HEK293T (cell line): ENCODE measurements at regions not wholly inside any gene's neighbourhood (a gene's known extent, or its start where the extent isn't known, plus 50 kb on each side); places are given as distances from the start of the nearest gene placed in this dataset.

Source experiments
- CTCF ChIA-PET: fragments of 350-600 bp; formaldehyde crosslinking; extraction: SDS; loops from one replicate; lab custom pipeline; 2021; ENCODE audit warnings: antibody characterized with exemption, inconsistent platforms; lab: Yijun Ruan, JAX
- POLR2A ChIA-PET: fragments of 350-600 bp; formaldehyde crosslinking; extraction: SDS; loops from one replicate; lab custom pipeline; 2020; ENCODE audit warnings: antibody characterized with exemption, inconsistent platforms; lab: Yijun Ruan, JAX
- DNase-seq: peaks from one replicate; pipeline ENCODE4 v3.0.0; 2012; ENCODE audit warnings: mixed read lengths; ENCODE audit errors: extremely low spot score
- ARNT ChIP-seq: fragments of 450-650 bp; IDR thresholded peaks from 2 replicates; pipeline ENCODE4 v1.6.1; 2017; ENCODE audit warnings: mild to moderate bottlenecking
- BHLHE40 ChIP-seq: fragments of 450-650 bp; IDR thresholded peaks from 2 replicates; pipeline ENCODE4 v1.6.1; 2016; ENCODE audit warnings: mild to moderate bottlenecking, moderate library complexity, borderline replicate concordance
- CTBP1 ChIP-seq: fragments of 450-650 bp; IDR thresholded peaks from 2 replicates; pipeline ENCODE4 v1.6.1; 2016; ENCODE audit warnings: borderline replicate concordance
- ELF4 ChIP-seq: fragments of 450-650 bp; IDR thresholded peaks from 2 replicates; pipeline ENCODE4 v1.6.1; 2017; ENCODE audit warnings: antibody characterized with exemption
- FOXA1 ChIP-seq: fragments of 450-650 bp; IDR thresholded peaks from 2 replicates; pipeline ENCODE4 v1.6.1; 2016; ENCODE audit warnings: mild to moderate bottlenecking
- FOXK2 ChIP-seq: fragments of 450-650 bp; IDR thresholded peaks from 2 replicates; pipeline ENCODE4 v1.6.1; 2016; ENCODE audit warnings: mild to moderate bottlenecking
- FOXM1 ChIP-seq: fragments of 450-650 bp; IDR thresholded peaks from 2 replicates; pipeline ENCODE4 v1.6.1; 2017; ENCODE audit warnings: mild to moderate bottlenecking, borderline replicate concordance
- HDGF ChIP-seq: fragments of 450-650 bp; IDR thresholded peaks from 2 replicates; pipeline ENCODE4 v1.6.1; 2017; ENCODE audit warnings: antibody characterized with exemption, borderline replicate concordance
- L3MBTL2 ChIP-seq: fragments of 450-650 bp; conservative IDR thresholded peaks from 2 replicates; pipeline ENCODE4 v1.6.1; 2016; ENCODE audit warnings: mild to moderate bottlenecking
- LEF1 ChIP-seq: fragments of 450-650 bp; IDR thresholded peaks from 2 replicates; pipeline ENCODE4 v1.6.1; 2017; ENCODE audit warnings: mild to moderate bottlenecking, borderline replicate concordance
- NFRKB ChIP-seq: fragments of 450-650 bp; IDR thresholded peaks from 2 replicates; pipeline ENCODE4 v1.6.1; 2016; ENCODE audit warnings: mild to moderate bottlenecking, moderate library complexity
- SP1 ChIP-seq: fragments of 450-650 bp; IDR thresholded peaks from 2 replicates; pipeline ENCODE4 v1.6.1; 2017
- SUZ12 ChIP-seq: fragments of 450-650 bp; IDR thresholded peaks from 2 replicates; pipeline ENCODE4 v1.6.1; 2016; ENCODE audit warnings: mild to moderate bottlenecking
- TARDBP ChIP-seq: fragments of 450-650 bp; IDR thresholded peaks from 2 replicates; pipeline ENCODE4 v1.6.1; 2016
- ZNF384 ChIP-seq: fragments of 450-650 bp; IDR thresholded peaks from 2 replicates; pipeline ENCODE4 v1.6.1; 2016
- TF ChIP-seq, protein P1 (sequence below): fragments of 450-650 bp; IDR thresholded peaks from 2 replicates; pipeline ENCODE4 v1.6.1; 2016

DNA sequence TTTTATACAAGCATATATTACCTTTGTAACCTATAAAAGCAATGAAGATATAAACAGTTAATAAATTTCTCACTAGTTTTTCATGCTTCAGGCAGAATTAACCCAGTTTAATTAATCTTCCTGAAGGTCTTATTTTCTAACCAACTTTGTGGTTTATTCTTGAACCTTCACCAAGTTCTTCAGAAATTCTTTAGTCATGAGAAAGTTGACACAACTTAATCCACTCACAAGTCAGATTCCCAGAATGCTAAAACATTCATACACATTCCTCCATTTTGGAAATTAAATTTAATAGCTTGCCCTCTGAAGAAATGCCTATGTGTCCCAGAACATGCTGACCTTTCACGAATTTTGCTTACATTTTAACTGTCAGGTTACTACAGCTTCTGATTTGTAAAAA, 105.4 kb upstream of the PAM start:
- no peak for TF ChIP-seq SUZ12
- no peak for TF ChIP-seq NFRKB
- no peak for TF ChIP-seq CTBP1
- TF ChIP-seq ZNF384 = no peak
- TF ChIP-seq HDGF = no peak
- TF ChIP-seq ELF4 = no peak
- TF ChIP-seq FOXK2 = no peak
- no peak for TF ChIP-seq TARDBP
- TF ChIP-seq ARNT = no peak
- no peak for TF ChIP-seq LEF1
- ChIA-PET CTCF (no interaction called here), POLR2A (no interaction called here)
- no peak for DNase-seq

DNA sequence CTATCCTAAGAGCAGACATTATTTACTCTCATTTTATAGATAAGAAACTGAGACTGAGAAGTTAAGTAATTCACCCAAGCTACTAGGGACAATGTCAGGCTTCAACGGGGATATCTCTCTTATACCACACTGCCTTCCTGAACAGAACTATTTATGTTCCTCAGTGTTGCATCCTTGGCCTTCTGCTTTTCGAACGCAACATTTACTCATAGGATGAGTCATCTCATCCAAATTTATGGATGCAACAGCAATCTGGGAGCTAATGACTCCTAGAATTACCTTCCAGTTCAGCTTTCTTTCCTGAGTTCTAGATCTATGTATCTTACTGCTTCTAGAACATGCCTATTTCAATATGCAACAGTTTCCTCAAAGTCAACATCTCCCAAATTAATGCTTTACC, 103.6 kb upstream of the PAM start:
- TF ChIP-seq LEF1 = no peak
- TF ChIP-seq FOXM1 = no peak
- TF ChIP-seq, protein P1, sequence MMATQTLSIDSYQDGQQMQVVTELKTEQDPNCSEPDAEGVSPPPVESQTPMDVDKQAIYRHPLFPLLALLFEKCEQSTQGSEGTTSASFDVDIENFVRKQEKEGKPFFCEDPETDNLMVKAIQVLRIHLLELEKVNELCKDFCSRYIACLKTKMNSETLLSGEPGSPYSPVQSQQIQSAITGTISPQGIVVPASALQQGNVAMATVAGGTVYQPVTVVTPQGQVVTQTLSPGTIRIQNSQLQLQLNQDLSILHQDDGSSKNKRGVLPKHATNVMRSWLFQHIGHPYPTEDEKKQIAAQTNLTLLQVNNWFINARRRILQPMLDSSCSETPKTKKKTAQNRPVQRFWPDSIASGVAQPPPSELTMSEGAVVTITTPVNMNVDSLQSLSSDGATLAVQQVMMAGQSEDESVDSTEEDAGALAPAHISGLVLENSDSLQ = no peak
- no peak for TF ChIP-seq ARNT
- no peak for TF ChIP-seq L3MBTL2
- TF ChIP-seq BHLHE40 = no peak
- TF ChIP-seq NFRKB = no peak
- TF ChIP-seq CTBP1 = no peak
- no peak for TF ChIP-seq FOXA1
- no peak for TF ChIP-seq SP1
- no peak for TF ChIP-seq SUZ12
- TF ChIP-seq HDGF = no peak
- no peak for TF ChIP-seq ELF4
- no peak for TF ChIP-seq TARDBP
- no peak for TF ChIP-seq FOXK2
- no peak for TF ChIP-seq ZNF384
- DNase-seq = no peak
- CTCF ChIA-PET = interaction anchor here (0.6 kb wide), 1 partner anchor 726 kb away, joined by 3 read pairs; no protein-coding TSS in a partner anchor
- POLR2A ChIA-PET = no interaction called here

DNA sequence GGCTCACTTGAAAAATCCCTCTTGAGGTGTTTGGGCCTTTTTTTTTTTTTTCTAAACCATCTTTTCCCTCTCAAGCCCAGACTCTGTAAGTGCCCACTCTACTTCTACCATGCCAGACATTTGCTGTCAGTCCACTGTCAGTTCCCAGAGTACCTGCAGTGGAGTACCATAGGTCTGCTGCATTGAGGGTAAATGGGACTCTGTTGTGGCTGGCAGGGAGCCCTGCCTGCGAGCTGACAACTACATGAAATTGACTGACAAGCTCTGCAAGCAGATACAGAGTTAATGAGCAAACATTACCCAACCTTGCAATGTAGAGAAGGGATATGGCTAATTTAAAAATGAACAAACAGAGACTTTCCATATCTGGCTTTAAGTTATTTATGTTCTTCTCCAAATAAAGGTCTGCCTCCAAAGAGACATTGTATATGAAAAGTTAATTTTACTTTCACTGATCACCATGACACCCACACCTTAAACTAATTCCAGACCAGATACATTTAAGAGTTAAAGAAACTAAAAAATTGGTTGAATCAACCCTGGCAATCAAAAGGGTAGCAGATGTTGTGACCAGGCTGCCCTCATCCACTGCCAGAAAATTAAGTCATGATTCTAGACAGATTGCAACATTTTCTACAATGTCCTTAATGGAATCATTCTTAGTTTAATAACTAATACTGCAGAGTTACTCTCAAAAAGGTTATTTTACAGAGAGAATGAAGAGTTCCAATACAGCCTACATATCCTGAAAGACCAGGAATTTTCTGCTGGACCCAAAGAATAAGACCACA, 100.4 kb upstream of the PAM start:
- DNase-seq = no peak
- ChIA-PET POLR2A (no interaction called here), CTCF (no interaction called here)
- no peak for TF ChIP-seq FOXM1
- no peak for TF ChIP-seq LEF1
- no peak for TF ChIP-seq ARNT
- TF ChIP-seq HDGF = no peak
- no peak for TF ChIP-seq ELF4
- TF ChIP-seq NFRKB = no peak
- TF ChIP-seq TARDBP = no peak
- TF ChIP-seq BHLHE40 = no peak
- TF ChIP-seq, protein P1 = no peak
- no peak for TF ChIP-seq FOXK2
- TF ChIP-seq SP1 = no peak
- no peak for TF ChIP-seq FOXA1

DNA sequence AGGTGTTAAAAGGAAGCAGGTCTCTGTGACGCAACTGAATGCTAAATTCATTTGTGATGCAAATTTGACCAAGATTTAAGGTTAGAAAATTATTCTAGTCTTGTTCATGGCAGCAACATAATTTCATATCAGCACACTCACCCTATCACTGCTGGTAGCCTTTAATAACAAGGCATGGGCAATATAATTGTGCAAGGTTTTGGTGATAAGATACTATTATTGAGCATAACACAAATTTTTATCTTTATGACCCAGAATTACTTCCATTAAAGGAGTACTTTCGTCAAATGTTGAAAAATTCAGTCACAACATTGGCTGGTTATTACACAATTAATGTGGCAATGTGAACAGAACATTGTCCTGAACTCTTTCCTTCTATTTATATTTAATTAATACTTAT, 96.0 kb upstream of the PAM start:
- ChIA-PET POLR2A (no interaction called here), CTCF (interaction anchor here (1.2 kb wide), 1 partner anchor 22 kb away, joined by 4 read pairs; no protein-coding TSS in a partner anchor)

DNA sequence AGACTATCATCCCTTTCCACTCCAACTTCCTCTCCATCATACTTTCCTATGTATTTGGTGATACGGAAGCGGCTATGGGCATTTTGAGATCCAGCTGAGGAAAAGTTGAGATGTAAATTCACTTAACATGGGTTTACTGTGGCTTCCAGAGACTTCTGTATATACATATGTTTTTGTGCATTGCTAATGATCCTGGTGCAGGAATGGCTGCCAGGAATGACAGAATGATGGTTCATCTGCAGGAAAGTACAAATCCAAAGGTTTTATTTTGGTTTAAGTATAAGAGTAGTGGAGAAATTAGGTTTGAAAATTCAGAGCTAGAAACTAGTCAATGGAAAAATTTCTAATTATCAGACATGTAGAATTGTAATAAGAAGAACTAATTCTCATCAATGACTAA, 95.0 kb upstream of the PAM start:
- CTCF ChIA-PET = interaction anchor here (0.6 kb wide), 1 partner anchor 180 kb away, joined by 3 read pairs; no protein-coding TSS in a partner anchor
- no peak for TF ChIP-seq L3MBTL2
- TF ChIP-seq, protein P1 = no peak
- no peak for TF ChIP-seq NFRKB
- no peak for TF ChIP-seq HDGF
- TF ChIP-seq ARNT = no peak
- no peak for TF ChIP-seq ZNF384
- TF ChIP-seq FOXM1 = no peak
- TF ChIP-seq LEF1 = no peak
- no peak for TF ChIP-seq FOXA1
- TF ChIP-seq CTBP1 = no peak
- TF ChIP-seq ELF4 = no peak
- POLR2A ChIA-PET = no interaction called here
- no peak for DNase-seq

More for the DNA sequence above, 96.0 kb upstream of the PAM start:
- no peak for DNase-seq
- no peak for TF ChIP-seq HDGF
- TF ChIP-seq SP1 = no peak
- TF ChIP-seq FOXA1 = no peak
- no peak for TF ChIP-seq FOXM1
- TF ChIP-seq ARNT = no peak
- no peak for TF ChIP-seq ELF4
- TF ChIP-seq FOXK2 = no peak
- no peak for TF ChIP-seq LEF1
- TF ChIP-seq, protein P1 = no peak
- no peak for TF ChIP-seq SUZ12
- TF ChIP-seq BHLHE40 = no peak
- no peak for TF ChIP-seq ZNF384
- no peak for TF ChIP-seq CTBP1
- TF ChIP-seq L3MBTL2 = no peak
- no peak for TF ChIP-seq TARDBP
